HG02943 (cell line): ENCODE measurements at regions not wholly inside any gene's neighbourhood (a gene's known extent, or its start where the extent isn't known, plus 50 kb on each side); places are given as distances from the start of the nearest gene placed in this dataset.

Experiments
- ATAC-seq: cut with Tn5 transposase; IDR thresholded peaks from one replicate; pipeline ENCODE4 v1.9.1; 2021; ENCODE audit warnings: mild to moderate bottlenecking, low read depth, moderate library complexity; ENCODE audit not compliant: unreplicated experiment

GRCh38 chr13:73215823-73216222 lies 157.0 kb downstream of the KLF5 start:
- ATAC-seq = no peak

GRCh38 chr13:73212482-73212881 lies 153.7 kb downstream of the KLF5 start:
- no peak for ATAC-seq

GRCh38 chr13:73210218-73210883 lies 151.5 kb downstream of the KLF5 start:
- no peak for ATAC-seq

GRCh38 chr13:73204952-73205351 lies 146.1 kb downstream of the KLF5 start:
- no peak for ATAC-seq

GRCh38 chr13:73201626-73202025 lies 142.8 kb downstream of the KLF5 start:
- ATAC-seq = no peak

GRCh38 chr13:73198991-73199411 lies 140.2 kb downstream of the KLF5 start:
- no peak for ATAC-seq

- ATAC-seq = no peak
These were observed 136.3 kb downstream of the KLF5 start for GRCh38 chr13:73195091-73195490.

GRCh38 chr13:73194310-73194709 lies 135.5 kb downstream of the KLF5 start:
- no peak for ATAC-seq

- no peak for ATAC-seq
These were observed 134.7 kb downstream of the KLF5 start for GRCh38 chr13:73193554-73193953.

GRCh38 chr13:73190477-73190876 lies 131.7 kb downstream of the KLF5 start:
- no peak for ATAC-seq

- ATAC-seq = no peak
These were observed 131.0 kb downstream of the KLF5 start for GRCh38 chr13:73189776-73190175.

GRCh38 chr13:73189362-73189761 lies 130.6 kb downstream of the KLF5 start:
- no peak for ATAC-seq

GRCh38 chr13:73187106-73187505 lies 128.3 kb downstream of the KLF5 start:
- ATAC-seq = no peak

GRCh38 chr13:73179650-73180274 lies 121.0 kb downstream of the KLF5 start:
- no peak for ATAC-seq

- ATAC-seq = no peak
These were observed 119.2 kb downstream of the KLF5 start for GRCh38 chr13:73177916-73178565.

- ATAC-seq = no peak
These were observed 118.2 kb downstream of the KLF5 start for GRCh38 chr13:73177017-73177416.

GRCh38 chr13:73174521-73175010 lies 115.8 kb downstream of the KLF5 start:
- no peak for ATAC-seq

- no peak for ATAC-seq
These were observed 114.5 kb downstream of the KLF5 start for GRCh38 chr13:73173279-73173811.

GRCh38 chr13:73171926-73172325 lies 113.1 kb downstream of the KLF5 start:
- ATAC-seq = no peak

GRCh38 chr13:73171271-73171682 lies 112.5 kb downstream of the KLF5 start:
- no peak for ATAC-seq

GRCh38 chr13:73169971-73170370 lies 111.2 kb downstream of the KLF5 start:
- ATAC-seq = no peak
